ENCODE measurements at regions not wholly inside any gene's neighbourhood (a gene's known extent, or its start where the extent isn't known, plus 50 kb on each side); places are given as distances from the start of the nearest gene placed in this dataset.

- TF ChIP-seq CTCF (IDR thresholded peaks at IDR 0.05): no peak
- no peak for TF ChIP-seq EP300 (IDR thresholded peaks at IDR 0.05)
These were observed 692.5 kb downstream of the PRR16 start for GRCh38 chr5:121156565-121156964.
